22Rv1 (cell line): ENCODE measurements at regions not wholly inside any gene's neighbourhood (a gene's known extent, or its start where the extent isn't known, plus 50 kb on each side); places are given as distances from the start of the nearest gene placed in this dataset.
"Not testable (repeated sequence)": the region's sequence is repeated elsewhere in the genome, so short reads cannot be mapped to it uniquely, and the experiment has no call there.

ENCODE experiments used
- ZFX ChIP-seq: fragments of 450-650 bp; IDR thresholded peaks from 2 replicates; pipeline ENCODE4 v1.6.1; 2017; ENCODE audit warnings: antibody characterized with exemption, borderline replicate concordance
- TF ChIP-seq, protein P1 (sequence below): fragments of 450-650 bp; IDR thresholded peaks from 2 replicates; pipeline ENCODE4 v1.5.1; 2017; ENCODE audit warnings: mild to moderate bottlenecking

DNA sequence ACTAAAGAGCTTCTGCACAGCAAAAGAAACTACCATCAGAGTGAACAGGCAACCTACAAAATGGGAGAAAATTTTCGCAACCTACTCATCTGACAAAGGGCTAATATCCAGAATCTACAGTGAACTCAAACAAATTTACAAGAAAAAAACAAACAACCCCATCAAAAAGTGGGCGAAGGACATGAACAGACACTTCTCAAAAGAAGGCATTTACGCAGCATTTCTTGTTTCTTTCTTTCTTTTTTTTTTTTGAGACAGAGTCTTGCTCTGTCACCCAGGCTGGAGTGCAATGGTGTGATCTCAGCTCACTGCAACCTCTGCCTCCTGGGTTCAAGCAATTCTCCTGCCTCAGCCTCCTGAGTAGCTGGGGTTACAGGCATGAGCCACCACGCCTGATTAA lies 138.2 kb downstream of the IER5 start:
- TF ChIP-seq, protein P1, sequence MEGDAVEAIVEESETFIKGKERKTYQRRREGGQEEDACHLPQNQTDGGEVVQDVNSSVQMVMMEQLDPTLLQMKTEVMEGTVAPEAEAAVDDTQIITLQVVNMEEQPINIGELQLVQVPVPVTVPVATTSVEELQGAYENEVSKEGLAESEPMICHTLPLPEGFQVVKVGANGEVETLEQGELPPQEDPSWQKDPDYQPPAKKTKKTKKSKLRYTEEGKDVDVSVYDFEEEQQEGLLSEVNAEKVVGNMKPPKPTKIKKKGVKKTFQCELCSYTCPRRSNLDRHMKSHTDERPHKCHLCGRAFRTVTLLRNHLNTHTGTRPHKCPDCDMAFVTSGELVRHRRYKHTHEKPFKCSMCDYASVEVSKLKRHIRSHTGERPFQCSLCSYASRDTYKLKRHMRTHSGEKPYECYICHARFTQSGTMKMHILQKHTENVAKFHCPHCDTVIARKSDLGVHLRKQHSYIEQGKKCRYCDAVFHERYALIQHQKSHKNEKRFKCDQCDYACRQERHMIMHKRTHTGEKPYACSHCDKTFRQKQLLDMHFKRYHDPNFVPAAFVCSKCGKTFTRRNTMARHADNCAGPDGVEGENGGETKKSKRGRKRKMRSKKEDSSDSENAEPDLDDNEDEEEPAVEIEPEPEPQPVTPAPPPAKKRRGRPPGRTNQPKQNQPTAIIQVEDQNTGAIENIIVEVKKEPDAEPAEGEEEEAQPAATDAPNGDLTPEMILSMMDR: not testable (repeated sequence)
- TF ChIP-seq ZFX: not testable (repeated sequence)
